Large intestine (tissue), 3 donors: ENCODE measurements at regions not wholly inside any gene's neighbourhood (a gene's known extent, or its start where the extent isn't known, plus 50 kb on each side); places are given as distances from the start of the nearest gene placed in this dataset.
"Not testable (repeated sequence)": the region's sequence is repeated elsewhere in the genome, so short reads cannot be mapped to it uniquely, and the experiment has no call there.

Experiments used
- DNase-seq, 2 donors: peaks; one replicate each; pipeline versions ENCODE4 v3.0.0 to v3.0.0-alpha.2; 2013
- H3K27ac ChIP-seq: one replicate; pipeline ENCODE4 v1.5.1; 2013; ENCODE audit warnings: low read length
- H3K27me3 ChIP-seq: 2 replicates; pipeline ENCODE4 v1.6.1; 2013; ENCODE audit warnings: low read length; ENCODE audit not compliant: control insufficient read depth, insufficient read depth
- H3K36me3 ChIP-seq: 2 replicates; pipeline ENCODE4 v1.6.1; 2013; ENCODE audit warnings: low read length; ENCODE audit not compliant: control insufficient read depth, insufficient read depth
- H3K4me1 ChIP-seq: one replicate; pipeline ENCODE4 v1.6.1; 2013; ENCODE audit warnings: low read length; ENCODE audit not compliant: control insufficient read depth, insufficient read depth
- H3K4me3 ChIP-seq: one replicate; pipeline ENCODE4 v1.5.1; 2013; ENCODE audit warnings: low read length
- H3K9me3 ChIP-seq: one replicate; pipeline ENCODE4 v1.6.1; 2013; ENCODE audit warnings: mild to moderate bottlenecking, low read depth, low read length, moderate library complexity; ENCODE audit not compliant: control insufficient read depth
- WGBS: methylation state at CpG from one replicate; pipeline ENCODE4 v1.1.5; 2013; ENCODE audit warnings: low lambda C conversion rate; ENCODE audit not compliant: insufficient coverage; 5-methylcytosine and 5-hydroxymethylcytosine counted together

DNA sequence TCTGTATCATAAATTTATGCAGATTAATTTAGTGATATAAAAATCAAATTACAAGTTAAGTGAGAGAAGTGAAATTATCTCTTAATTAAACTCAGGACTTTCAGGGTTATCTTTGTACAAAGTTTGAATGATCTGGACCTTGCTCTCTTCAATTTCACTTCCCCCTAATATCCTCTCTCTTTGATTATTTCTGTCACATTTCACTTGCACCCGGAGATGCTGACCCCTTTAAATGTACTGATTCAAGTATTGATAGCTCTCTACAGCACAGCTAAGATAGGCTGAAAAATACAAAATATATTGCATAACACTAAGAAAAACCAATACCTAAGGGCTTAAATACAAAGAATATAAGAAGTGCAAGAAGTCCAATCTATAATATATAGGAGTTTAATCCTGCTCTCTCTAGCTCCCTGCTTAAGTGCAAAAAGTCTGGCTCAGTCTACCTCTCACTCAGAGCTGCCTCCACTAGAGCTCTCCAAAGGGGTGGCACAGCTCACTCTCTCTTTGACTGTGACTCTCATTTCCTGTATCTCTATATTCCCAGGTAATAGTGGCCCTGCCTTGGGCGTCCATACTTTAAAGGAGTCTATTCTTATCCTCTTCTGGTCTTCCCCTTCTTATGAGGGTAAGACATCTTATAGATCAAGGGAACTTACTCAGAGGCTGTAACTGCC, 588.4 kb downstream of the RFPL4B start:
- Histone ChIP-seq H3K27me3 (no peaks in the 10 kb centered on the region), H3K4me3 (no peak overlapping the region), H3K9me3 (no peaks in the 10 kb centered on the region), H3K4me1 (no peaks in the 10 kb centered on the region), H3K36me3 (no peaks in the 10 kb centered on the region), H3K27ac (no peak overlapping the region)
- 100% methylated on average over 1 of the region's 2 CpGs for WGBS
- DNase-seq, result no peak

DNA sequence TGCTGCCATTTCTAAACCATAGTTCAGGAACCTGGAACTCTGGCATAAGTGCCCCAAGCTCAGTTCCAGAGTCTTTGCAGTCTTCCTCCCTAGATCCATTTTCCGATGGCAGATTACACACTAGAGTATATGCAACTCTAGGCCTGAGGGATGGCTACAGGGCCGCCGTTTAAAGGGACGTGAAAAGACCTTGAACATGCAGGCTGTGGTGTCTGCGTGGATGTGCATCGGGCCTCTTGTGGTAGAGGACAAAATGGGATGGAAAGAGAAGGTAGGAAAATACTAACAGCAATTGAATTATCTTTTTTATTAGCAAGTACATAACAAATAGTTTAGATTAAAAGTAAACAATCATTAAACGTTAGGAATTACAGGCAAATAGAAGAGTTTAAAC, 588.9 kb downstream of the RFPL4B start:
- Histone ChIP-seq H3K4me3 (no peak overlapping the region), H3K9me3 (no peaks in the 10 kb centered on the region), H3K36me3 (no peaks in the 10 kb centered on the region), H3K4me1 (no peaks in the 10 kb centered on the region), H3K27ac (no peak overlapping the region), H3K27me3 (no peaks in the 10 kb centered on the region)
- DNase-seq, result no peak
- 89% methylated on average over 5 of the region's 7 CpGs for WGBS

DNA sequence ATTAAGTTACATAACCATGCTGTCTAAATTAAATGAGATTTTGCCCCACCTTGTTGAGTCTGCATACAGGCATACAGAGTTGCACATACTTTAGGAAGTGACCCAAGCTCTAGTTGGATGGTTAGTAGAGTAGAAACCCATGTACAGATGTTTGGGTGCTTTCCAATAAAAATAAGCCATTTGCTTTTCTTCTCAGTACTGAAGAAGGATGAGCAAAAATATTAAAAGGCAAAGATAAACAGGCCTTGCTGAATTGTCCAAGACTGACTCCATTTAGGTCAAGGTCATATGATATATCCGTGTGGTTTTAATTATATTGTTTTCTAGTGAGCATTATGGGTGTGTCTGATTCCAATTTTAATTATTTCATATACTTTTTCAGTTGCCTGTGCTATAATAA, 589.4 kb downstream of the RFPL4B start:
- no CpG with 5 or more reads among the region's 1 CpG for WGBS
- no peak for DNase-seq
- H3K27ac ChIP-seq, result no peak overlapping the region
- H3K27me3 ChIP-seq, result no peaks in the 10 kb centered on the region
- no peak overlapping the region for H3K4me3 ChIP-seq
- H3K9me3 ChIP-seq, result no peaks in the 10 kb centered on the region
- no peaks in the 10 kb centered on the region for H3K4me1 ChIP-seq
- no peaks in the 10 kb centered on the region for H3K36me3 ChIP-seq

GRCh38 chr6:112937690-112938089, 590.6 kb downstream of the RFPL4B start:
- 100% methylated on average over 1 of the region's 14 CpGs for WGBS

GRCh38 chr6:112938650-112939049, 591.5 kb downstream of the RFPL4B start:
- no peak overlapping the region for H3K27ac ChIP-seq
- WGBS, result no CpG with 5 or more reads among the region's 2 CpGs
- H3K4me3 ChIP-seq, result no peak overlapping the region
- H3K4me1 ChIP-seq, result no peaks in the 10 kb centered on the region
- H3K27me3 ChIP-seq, result no peaks in the 10 kb centered on the region
- H3K36me3 ChIP-seq, result no peaks in the 10 kb centered on the region
- DNase-seq, result no peak
- H3K9me3 ChIP-seq, result no peaks in the 10 kb centered on the region

More at GRCh38 chr6:112937690-112938089, 590.6 kb downstream of the RFPL4B start:
- not testable (repeated sequence) for DNase-seq, H3K9me3 ChIP-seq, H3K4me1 ChIP-seq, H3K4me3 ChIP-seq, H3K27ac ChIP-seq, H3K36me3 ChIP-seq, H3K27me3 ChIP-seq

- Histone ChIP-seq H3K4me1 (no peaks in the 10 kb centered on the region), H3K36me3 (no peaks in the 10 kb centered on the region), H3K27ac (no peak overlapping the region), H3K9me3 (no peaks in the 10 kb centered on the region), H3K27me3 (no peaks in the 10 kb centered on the region), H3K4me3 (no peak overlapping the region)
- DNase-seq, result no peak
- WGBS, result no CpG with 5 or more reads among the region's 1 CpG
These were observed 592.4 kb downstream of the RFPL4B start for GRCh38 chr6:112939563-112939962.

DNA sequence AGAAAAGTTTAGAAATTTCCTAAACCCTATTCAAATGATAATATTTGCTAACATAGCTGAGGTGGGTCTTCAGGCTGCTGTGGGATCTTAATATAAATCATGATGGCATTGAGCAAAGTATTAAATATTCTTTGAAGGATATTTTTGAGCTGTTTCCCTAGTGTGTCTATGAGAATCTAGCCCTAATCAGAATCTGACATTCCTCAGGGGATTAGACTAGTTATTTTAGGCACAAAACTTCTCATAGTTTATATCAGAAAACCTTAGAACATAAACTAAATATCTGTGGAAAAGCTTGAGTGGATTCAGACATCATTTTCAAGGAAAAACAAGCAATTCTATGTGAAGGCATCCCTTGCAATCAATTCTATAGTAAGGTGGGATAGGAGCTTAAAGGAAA, 594.5 kb downstream of the RFPL4B start:
- Histone ChIP-seq H3K9me3 (no peaks in the 10 kb centered on the region), H3K4me1 (no peaks in the 10 kb centered on the region), H3K4me3 (no peak overlapping the region), H3K27me3 (no peaks in the 10 kb centered on the region), H3K27ac (no peak overlapping the region), H3K36me3 (no peaks in the 10 kb centered on the region)
- no peak for DNase-seq

GRCh38 chr6:112946051-112946450, 598.9 kb downstream of the RFPL4B start:
- Histone ChIP-seq H3K27ac (no peak overlapping the region), H3K4me3 (no peak overlapping the region), H3K27me3 (no peaks in the 10 kb centered on the region), H3K9me3 (no peaks in the 10 kb centered on the region), H3K4me1 (no peaks in the 10 kb centered on the region), H3K36me3 (no peaks in the 10 kb centered on the region)
- WGBS, result 60% methylated on average over 1 of the region's 3 CpGs
- no peak for DNase-seq

GRCh38 chr6:112947507-112947906, 600.4 kb downstream of the RFPL4B start:
- Histone ChIP-seq H3K9me3 (no peaks in the 10 kb centered on the region), H3K4me1 (no peaks in the 10 kb centered on the region), H3K4me3 (no peak overlapping the region), H3K36me3 (no peaks in the 10 kb centered on the region), H3K27me3 (no peaks in the 10 kb centered on the region), H3K27ac (no peak overlapping the region)
- WGBS, result no CpG with 5 or more reads among the region's 2 CpGs
- no peak for DNase-seq

DNA sequence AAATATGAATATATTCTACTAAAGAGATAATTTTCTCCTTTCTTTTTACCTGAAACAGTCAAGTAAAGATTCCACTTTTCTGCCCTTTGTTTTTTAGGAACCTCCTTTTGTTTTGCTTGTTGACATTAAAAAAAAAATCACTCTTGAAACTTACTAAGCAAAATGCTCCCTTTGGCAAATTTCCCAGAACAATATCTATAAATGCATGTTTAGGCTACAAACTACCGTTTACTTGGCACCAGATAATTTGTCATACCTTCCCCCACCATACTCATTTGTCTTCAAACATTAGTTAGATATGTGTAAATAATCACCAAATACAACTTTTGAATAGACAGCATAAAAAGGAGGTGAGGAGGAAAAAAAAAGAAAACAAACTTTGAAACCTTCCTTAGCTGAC, 604.7 kb downstream of the RFPL4B start:
- WGBS, result 60% methylated on average over 1 of the region's 1 CpG
- no peak for DNase-seq
- Histone ChIP-seq H3K4me1 (no peaks in the 10 kb centered on the region), H3K27me3 (no peaks in the 10 kb centered on the region), H3K4me3 (no peak overlapping the region), H3K27ac (no peak overlapping the region), H3K9me3 (no peaks in the 10 kb centered on the region), H3K36me3 (no peaks in the 10 kb centered on the region)

DNA sequence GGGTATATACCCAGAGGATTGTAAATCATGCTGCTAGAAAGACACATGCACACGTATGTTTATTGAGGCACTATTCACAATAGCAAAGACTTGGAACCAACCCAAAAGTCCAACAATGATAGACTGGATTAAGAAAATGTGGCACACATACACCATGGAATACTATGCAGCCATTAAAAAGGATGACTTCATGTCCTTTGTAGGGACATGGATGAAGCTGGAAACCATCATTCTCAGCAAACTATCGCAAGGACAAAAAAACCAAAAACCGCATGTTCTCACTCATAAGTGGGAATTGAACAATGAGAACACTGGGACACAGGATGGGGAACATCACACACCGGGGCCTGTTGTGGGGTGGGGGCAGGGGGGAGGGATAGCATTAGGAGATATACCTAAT, 608.6 kb downstream of the RFPL4B start:
- H3K36me3 ChIP-seq, H3K9me3 ChIP-seq, H3K27ac ChIP-seq, H3K4me1 ChIP-seq, DNase-seq, H3K27me3 ChIP-seq, H3K4me3 ChIP-seq: not testable (repeated sequence)
- WGBS, result no CpG with 5 or more reads among the region's 4 CpGs
